HepG2 (cell line): ENCODE measurements at regions not wholly inside any gene's neighbourhood (a gene's known extent, or its start where the extent isn't known, plus 50 kb on each side); places are given as distances from the start of the nearest gene placed in this dataset.

Experiments used
- ATAC-seq: fragments of 200-7000 bp; cut with Tn5 transposase; 3 replicates; pipeline ENCODE4 v1.9.1; 2020; ENCODE audit warnings: mild to moderate bottlenecking, moderate library complexity
- BruUV-seq: library from RNA; stranded (reverse); fragments of 400-500 nt; replicated peaks from 2 replicates; lab custom pipeline; 2021; lab: Mats Ljungman, UMichigan
- CTCF ChIA-PET: fragments of 300-600 bp; formaldehyde crosslinking; extraction: SDS; loops from one replicate; lab custom pipeline; 2021; ENCODE audit warnings: low total read pairs, inconsistent platforms, low intra/inter-chr PET ratio; lab: Yijun Ruan, JAX
- POLR2A ChIA-PET: fragments of 350-600 bp; sonication (Branson Sonifier 250); formaldehyde crosslinking; loops from one replicate; lab custom pipeline; 2020; ENCODE audit warnings: antibody characterized with exemption, inconsistent platforms; lab: Yijun Ruan, JAX
- DNase-seq: peaks from one replicate; pipeline ENCODE4 v3.0.0-alpha.2; 2015; ENCODE audit warnings: low spot score
- FAIRE-seq: peaks from 3 replicates; lab custom pipeline; 2011; peaks lifted over from hg19 to GRCh38; lab: Jason Lieb, UNC
- H2AFZ ChIP-seq: one replicate; pipeline ENCODE4 v1.6.1; 2011; ENCODE audit warnings: low read length, inconsistent platforms
- H3K27ac ChIP-seq: fragments of 300-600 bp; 3 replicates; pipeline ENCODE4 v1.8.0; 2011; ENCODE audit warnings: mixed run types, mild to moderate bottlenecking, mixed read lengths, low read length, inconsistent platforms; ENCODE audit not compliant: insufficient read depth; ENCODE audit errors: extremely low read length
- H3K27me3 ChIP-seq, 2 experiments: fragments of 200-600 bp in 1 of 2; 2 replicates in 1 of 2; 3 replicates in 1 of 2; pipeline versions ENCODE4 v1.6.0 to v1.8.0; 2011; ENCODE audit warnings: low read length in 2 of 2, mild to moderate bottlenecking in 2 of 2, moderate library complexity in 2 of 2, inconsistent platforms in 1 of 2; ENCODE audit not compliant: insufficient read depth in 2 of 2, control insufficient read depth in 1 of 2
- H3K36me3 ChIP-seq, 2 experiments: fragments of 200-600 bp in 1 of 2; replicated peaks in 1 of 2; 2 replicates in 1 of 2; 3 replicates in 1 of 2; pipeline versions ENCODE4 v1.5.1 to v1.8.0; 2011; ENCODE audit warnings: low read length in 2 of 2, inconsistent platforms in 1 of 2; ENCODE audit not compliant: insufficient read depth in 2 of 2, control insufficient read depth in 1 of 2
- H3K4me1 ChIP-seq: 2 replicates; pipeline ENCODE4 v1.5.1; 2012; ENCODE audit warnings: low read length, inconsistent platforms; ENCODE audit not compliant: insufficient read depth
- H3K4me2 ChIP-seq: 2 replicates; pipeline ENCODE4 v1.6.0; 2011; ENCODE audit warnings: low read depth, low read length, inconsistent platforms
- H3K4me3 ChIP-seq, 3 experiments: fragments of 200-600 bp in 1 of 3; sonication (generic), shearing (Covaris generic) in 1 of 3; replicated peaks in 1 of 3; 2 replicates each; pipeline ENCODE4 v1.5.1; 2011 to 2016; ENCODE audit warnings: low read length in 3 of 3, inconsistent platforms in 2 of 3, low read depth in 2 of 3, mild to moderate bottlenecking in 2 of 3, control low read depth in 1 of 3, mixed read lengths in 1 of 3; ENCODE audit not compliant: insufficient read depth in 1 of 3
- H3K79me2 ChIP-seq: one replicate; pipeline ENCODE4 v1.6.1; 2011; ENCODE audit warnings: low read length, inconsistent platforms; ENCODE audit not compliant: insufficient read depth
- H3K9ac ChIP-seq: 2 replicates; pipeline ENCODE4 v1.6.0; 2011; ENCODE audit warnings: mild to moderate bottlenecking, low read depth, low read length, inconsistent platforms; ENCODE audit not compliant: insufficient read depth
- H3K9me3 ChIP-seq: 2 replicates; pipeline ENCODE4 v1.5.1; 2012; ENCODE audit warnings: mild to moderate bottlenecking, low read length
- H4K20me1 ChIP-seq: 2 replicates; pipeline ENCODE4 v1.6.0; 2011; ENCODE audit warnings: inconsistent platforms, mild to moderate bottlenecking, low read length, moderate library complexity; ENCODE audit not compliant: insufficient read depth
- ETS1 ChIP-seq: sonication (generic); formaldehyde crosslinking; IDR thresholded peaks from 2 replicates; pipeline ENCODE4 v1.4.0; 2020; ENCODE audit warnings: missing genetic modification reagents
- MEIS2 ChIP-seq: sonication (generic); formaldehyde crosslinking; IDR thresholded peaks from 2 replicates; pipeline ENCODE4 v1.9.0; 2021; ENCODE audit warnings: mild to moderate bottlenecking, missing genetic modification reagents
- XBP1 ChIP-seq: sonication (generic); formaldehyde crosslinking; IDR thresholded peaks from 2 replicates; pipeline ENCODE4 v1.5.0; 2020; ENCODE audit warnings: missing genetic modification reagents
- ZNF343 ChIP-seq: sonication (generic); formaldehyde crosslinking; IDR thresholded peaks from 2 replicates; pipeline ENCODE4 v1.4.0; 2020; ENCODE audit warnings: mild to moderate bottlenecking, missing genetic modification reagents
- WGBS: methylation state at CpG from one replicate; pipeline ENCODE4 v1.1.6; 2017; ENCODE audit warnings: low lambda C conversion rate; 5-methylcytosine and 5-hydroxymethylcytosine counted together
- in situ Hi-C: cut with HindIII; loops from 2 replicates; pipeline ENCODE4 v1.10.0; 2017; ENCODE audit warnings: low pct_unique_long_range_greater_than_20kb; ENCODE audit not compliant: extremely low pct_ligation_motif_present
- intact Hi-C: fragments of 100-400 bp; cut with micrococcal nuclease; formaldehyde crosslinking; loops from one replicate; pipeline ENCODE4 v1.10.0; 2022; ENCODE audit not compliant: unreplicated experiment
- TF ChIP-seq, protein P1 (sequence below): sonication (generic); formaldehyde crosslinking; IDR thresholded peaks from 2 replicates; pipeline ENCODE4 v1.4.0; 2020; ENCODE audit warnings: missing genetic modification reagents

GRCh38 chr14:104519721-104520120, 59.8 kb upstream of the C14orf180 start (continued):
- TF ChIP-seq MEIS2 (CRISPR knock-in tag): no peak
- no peak for TF ChIP-seq XBP1 (CRISPR knock-in tag)
- no peak for TF ChIP-seq ETS1 (CRISPR knock-in tag)
- TF ChIP-seq, protein P1, sequence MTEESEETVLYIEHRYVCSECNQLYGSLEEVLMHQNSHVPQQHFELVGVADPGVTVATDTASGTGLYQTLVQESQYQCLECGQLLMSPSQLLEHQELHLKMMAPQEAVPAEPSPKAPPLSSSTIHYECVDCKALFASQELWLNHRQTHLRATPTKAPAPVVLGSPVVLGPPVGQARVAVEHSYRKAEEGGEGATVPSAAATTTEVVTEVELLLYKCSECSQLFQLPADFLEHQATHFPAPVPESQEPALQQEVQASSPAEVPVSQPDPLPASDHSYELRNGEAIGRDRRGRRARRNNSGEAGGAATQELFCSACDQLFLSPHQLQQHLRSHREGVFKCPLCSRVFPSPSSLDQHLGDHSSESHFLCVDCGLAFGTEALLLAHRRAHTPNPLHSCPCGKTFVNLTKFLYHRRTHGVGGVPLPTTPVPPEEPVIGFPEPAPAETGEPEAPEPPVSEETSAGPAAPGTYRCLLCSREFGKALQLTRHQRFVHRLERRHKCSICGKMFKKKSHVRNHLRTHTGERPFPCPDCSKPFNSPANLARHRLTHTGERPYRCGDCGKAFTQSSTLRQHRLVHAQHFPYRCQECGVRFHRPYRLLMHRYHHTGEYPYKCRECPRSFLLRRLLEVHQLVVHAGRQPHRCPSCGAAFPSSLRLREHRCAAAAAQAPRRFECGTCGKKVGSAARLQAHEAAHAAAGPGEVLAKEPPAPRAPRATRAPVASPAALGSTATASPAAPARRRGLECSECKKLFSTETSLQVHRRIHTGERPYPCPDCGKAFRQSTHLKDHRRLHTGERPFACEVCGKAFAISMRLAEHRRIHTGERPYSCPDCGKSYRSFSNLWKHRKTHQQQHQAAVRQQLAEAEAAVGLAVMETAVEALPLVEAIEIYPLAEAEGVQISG (CRISPR knock-in tag): no peak

- POLR2A ChIA-PET: no interaction called here
Observed at GRCh38 chr14:104520620-104521410, 58.7 kb upstream of the C14orf180 start.

More at GRCh38 chr14:104520620-104521410, 58.7 kb upstream of the C14orf180 start:
- ATAC-seq: no peak
- H3K27me3 ChIP-seq: no peaks in the 10 kb centered on the region; a peak in 4 of 5 replicates
- H3K4me2 ChIP-seq: no peak overlapping the region
- H3K36me3 ChIP-seq: no peaks in the 10 kb centered on the region
- no peak for FAIRE-seq
- no peak overlapping the region for H2AFZ ChIP-seq
- BruUV-seq: no TSS peak
- in situ Hi-C loops (no loop called here), intact Hi-C loops (no loop called here)
- no peak overlapping the region for H3K4me3 ChIP-seq
- no peaks in the 10 kb centered on the region for H3K4me1 ChIP-seq
- H4K20me1 ChIP-seq: no peaks in the 10 kb centered on the region
- H3K27ac ChIP-seq: no peak overlapping the region
- TF ChIP-seq ZNF343: no peak
- TF ChIP-seq, all 625 proteins: peak for 0
- H3K9me3 ChIP-seq: no peaks in the 10 kb centered on the region
- CTCF ChIA-PET: no interaction called here
- no peak overlapping the region for H3K9ac ChIP-seq
- WGBS: 22% methylated on average over 9 of the region's 13 CpGs
- no peaks in the 10 kb centered on the region for H3K79me2 ChIP-seq
- DNase-seq: no peak
